HCT116 (cell line): ENCODE measurements at regions not wholly inside any gene's neighbourhood (a gene's known extent, or its start where the extent isn't known, plus 50 kb on each side); places are given as distances from the start of the nearest gene placed in this dataset.

ENCODE experiments used
- EZH2 ChIP-seq: fragments of 200-600 bp; sonication (generic); IDR thresholded peaks from 2 replicates; pipeline ENCODE4 v1.6.1; 2017; ENCODE audit warnings: antibody characterized with exemption, mixed run types
- POLR2A ChIP-seq: IDR thresholded peaks from 2 replicates; pipeline ENCODE4 v1.7.0; 2011; ENCODE audit warnings: borderline replicate concordance; ENCODE audit not compliant: insufficient read depth, insufficient read length; ENCODE audit errors: extremely low read depth

DNA sequence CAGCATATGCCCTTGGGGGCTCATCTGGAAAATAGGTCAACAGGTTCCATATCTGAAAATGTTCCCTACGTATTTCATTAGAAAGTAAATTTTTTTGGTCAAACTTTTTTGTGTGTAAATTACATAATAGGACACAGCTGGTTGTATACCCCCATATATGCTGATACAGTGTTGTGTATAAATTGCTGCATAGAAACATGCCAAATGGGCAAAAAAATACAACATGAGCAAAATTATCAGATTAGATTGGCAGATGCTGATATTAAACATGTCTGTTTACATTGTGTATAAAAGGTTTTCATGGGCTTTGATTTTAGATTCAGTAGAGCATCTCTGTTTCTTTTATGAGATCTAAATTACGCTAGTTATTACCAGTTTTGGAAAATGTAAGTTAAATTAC, 2223.0 kb downstream of the MAT2B start:
- TF ChIP-seq EZH2 = no peak
- TF ChIP-seq POLR2A = no peak
